Fibroblast of villous mesenchyme (primary cell): ENCODE measurements at regions not wholly inside any gene's neighbourhood (a gene's known extent, or its start where the extent isn't known, plus 50 kb on each side); places are given as distances from the start of the nearest gene placed in this dataset.

Source experiments
- DNase-seq: peaks from one replicate; pipeline ENCODE4 v3.0.0-alpha.2; 2010; ENCODE audit warnings: low read depth
- H3K4me3 ChIP-seq: 2 replicates; pipeline ENCODE4 v1.5.1; 2011; ENCODE audit warnings: low read depth, mild to moderate bottlenecking, low read length
- TF ChIP-seq, protein P1 (sequence below): IDR thresholded peaks from 2 replicates; pipeline ENCODE4 v1.5.1; 2012; ENCODE audit warnings: low read depth, mild to moderate bottlenecking, low read length; ENCODE audit not compliant: insufficient read depth

DNA sequence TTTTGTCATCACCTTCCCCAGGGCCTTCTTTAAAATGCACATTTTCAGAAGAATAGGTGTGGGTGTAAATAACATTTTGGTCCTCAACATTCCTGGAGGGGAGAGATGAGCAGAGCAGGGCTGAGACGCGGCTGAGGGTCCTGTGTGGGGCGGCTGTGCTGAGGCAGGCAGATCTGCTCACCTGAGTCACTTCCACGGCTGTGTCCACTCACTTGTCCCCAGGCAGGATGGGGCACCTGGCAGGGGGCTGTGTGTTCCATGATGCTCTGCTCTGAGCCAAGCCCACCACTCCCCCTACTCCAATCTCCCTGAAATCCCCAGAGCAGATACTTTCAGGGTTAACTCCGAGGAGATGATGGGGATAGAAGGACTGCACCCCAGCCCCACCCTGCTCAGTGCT is 93.8 kb downstream of the GLRX3 start:
- DNase-seq, result no peak
- no peak overlapping the region for H3K4me3 ChIP-seq
- TF ChIP-seq, protein P1, sequence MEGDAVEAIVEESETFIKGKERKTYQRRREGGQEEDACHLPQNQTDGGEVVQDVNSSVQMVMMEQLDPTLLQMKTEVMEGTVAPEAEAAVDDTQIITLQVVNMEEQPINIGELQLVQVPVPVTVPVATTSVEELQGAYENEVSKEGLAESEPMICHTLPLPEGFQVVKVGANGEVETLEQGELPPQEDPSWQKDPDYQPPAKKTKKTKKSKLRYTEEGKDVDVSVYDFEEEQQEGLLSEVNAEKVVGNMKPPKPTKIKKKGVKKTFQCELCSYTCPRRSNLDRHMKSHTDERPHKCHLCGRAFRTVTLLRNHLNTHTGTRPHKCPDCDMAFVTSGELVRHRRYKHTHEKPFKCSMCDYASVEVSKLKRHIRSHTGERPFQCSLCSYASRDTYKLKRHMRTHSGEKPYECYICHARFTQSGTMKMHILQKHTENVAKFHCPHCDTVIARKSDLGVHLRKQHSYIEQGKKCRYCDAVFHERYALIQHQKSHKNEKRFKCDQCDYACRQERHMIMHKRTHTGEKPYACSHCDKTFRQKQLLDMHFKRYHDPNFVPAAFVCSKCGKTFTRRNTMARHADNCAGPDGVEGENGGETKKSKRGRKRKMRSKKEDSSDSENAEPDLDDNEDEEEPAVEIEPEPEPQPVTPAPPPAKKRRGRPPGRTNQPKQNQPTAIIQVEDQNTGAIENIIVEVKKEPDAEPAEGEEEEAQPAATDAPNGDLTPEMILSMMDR, result no peak

DNA sequence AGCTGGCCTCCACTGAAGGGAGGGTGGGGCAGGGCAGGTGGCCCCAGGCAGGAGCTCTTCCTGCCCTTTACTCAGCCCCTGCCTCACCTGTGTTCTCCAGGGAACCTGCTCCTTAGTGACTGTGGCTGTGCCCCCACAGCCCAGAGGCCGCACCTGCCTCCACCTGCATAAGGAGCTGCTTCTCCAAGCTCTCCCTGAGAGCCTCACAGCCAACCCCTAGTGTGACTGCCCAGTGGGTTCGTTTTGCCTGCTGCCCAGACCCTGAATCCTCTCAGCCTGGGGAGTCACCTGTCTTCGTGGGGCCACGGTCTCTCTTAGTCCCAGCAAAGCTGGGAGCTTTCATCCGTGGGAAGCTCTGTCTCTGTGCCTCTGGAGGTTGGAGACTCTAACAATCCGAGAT is 94.4 kb downstream of the GLRX3 start:
- DNase-seq, result no peak
- no peak overlapping the region for H3K4me3 ChIP-seq
- TF ChIP-seq, protein P1, result no peak

DNA sequence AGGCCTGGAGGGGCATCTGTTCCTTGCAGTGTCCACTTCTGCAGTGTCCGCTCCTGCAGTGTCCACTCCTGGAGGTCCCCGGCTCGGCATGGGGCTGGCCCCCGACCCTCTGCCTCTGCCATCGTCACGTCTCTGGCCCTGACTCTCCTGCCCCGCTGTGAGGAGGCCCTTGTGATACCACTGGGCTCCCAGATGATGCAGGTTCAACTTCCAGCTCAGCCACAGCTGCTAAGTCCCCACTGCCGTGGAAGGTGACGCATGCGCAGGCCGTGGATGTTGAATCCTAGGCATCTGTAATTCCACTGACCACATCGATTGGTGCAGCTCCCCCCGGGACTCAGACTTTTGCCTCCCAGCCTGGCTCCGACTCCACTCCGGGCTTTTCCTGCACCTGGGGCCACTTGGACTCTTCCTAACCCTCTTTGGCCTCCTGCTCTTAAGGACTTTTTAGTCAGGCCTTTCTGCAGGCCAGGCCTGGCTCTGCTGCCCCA is 95.1 kb downstream of the GLRX3 start:
- no peak overlapping the region for H3K4me3 ChIP-seq
- TF ChIP-seq, protein P1, result no peak
- no peak for DNase-seq

DNA sequence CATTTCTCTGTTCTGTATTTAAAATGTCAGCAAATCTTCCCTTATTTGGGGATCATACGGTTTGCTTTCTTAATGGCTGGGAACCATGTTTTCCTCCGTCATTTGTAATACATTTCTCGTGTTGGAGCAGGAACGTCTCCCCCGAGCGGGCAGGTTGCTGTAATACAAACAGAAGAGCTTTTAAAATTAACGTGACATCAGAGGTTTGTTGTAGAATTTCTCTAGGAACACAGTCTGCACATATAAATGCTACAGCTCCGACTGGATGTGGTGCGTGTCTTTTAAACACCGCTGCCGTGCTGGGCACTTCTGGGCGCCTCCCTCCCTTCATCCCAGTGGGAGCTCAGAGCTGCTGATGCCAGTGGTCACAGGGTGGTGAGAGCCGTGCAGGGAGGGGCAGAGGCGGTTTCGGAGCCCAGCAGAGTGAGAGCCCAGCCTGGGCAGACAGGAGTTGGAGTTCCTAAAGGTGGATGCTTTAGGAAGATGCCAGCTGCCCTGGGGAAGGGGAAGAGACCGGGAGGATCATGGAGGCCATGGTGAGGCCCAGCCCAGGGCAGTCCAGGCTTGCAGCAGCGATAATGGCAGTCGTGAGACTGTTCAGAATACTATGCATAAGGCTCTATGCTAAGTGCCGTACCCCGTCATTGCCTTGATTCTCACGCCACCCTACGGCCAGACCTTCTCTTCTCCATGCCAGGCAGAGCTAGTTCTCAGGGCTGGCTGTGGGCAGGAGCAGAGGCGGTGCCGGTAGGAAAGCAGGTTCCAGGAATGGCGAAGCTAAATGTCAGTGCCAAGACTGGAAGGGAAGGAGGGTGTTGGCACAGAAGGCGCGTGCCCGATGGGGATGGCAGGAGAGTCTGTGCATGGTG is 96.2 kb downstream of the GLRX3 start:
- DNase-seq, result no peak
- TF ChIP-seq, protein P1, result no peak
- H3K4me3 ChIP-seq, result no peak overlapping the region

DNA sequence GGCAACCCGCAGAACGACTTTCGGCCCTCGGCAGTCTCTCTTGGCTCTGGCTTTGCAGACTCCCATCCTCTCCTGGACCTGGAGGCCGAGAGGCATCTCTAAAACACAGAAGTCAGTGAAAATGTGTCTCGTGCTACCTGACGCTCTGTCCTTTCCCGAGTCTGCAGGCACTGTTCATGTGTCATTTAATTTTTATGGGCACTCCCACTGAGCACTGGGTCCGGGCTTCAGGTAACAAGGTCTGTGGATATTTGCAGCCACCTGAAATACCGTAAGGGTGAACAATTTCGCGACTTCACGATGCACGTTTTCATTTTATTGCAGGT is 96.8 kb downstream of the GLRX3 start:
- DNase-seq, result no peak
- no peak overlapping the region for H3K4me3 ChIP-seq
- TF ChIP-seq, protein P1, result no peak

DNA sequence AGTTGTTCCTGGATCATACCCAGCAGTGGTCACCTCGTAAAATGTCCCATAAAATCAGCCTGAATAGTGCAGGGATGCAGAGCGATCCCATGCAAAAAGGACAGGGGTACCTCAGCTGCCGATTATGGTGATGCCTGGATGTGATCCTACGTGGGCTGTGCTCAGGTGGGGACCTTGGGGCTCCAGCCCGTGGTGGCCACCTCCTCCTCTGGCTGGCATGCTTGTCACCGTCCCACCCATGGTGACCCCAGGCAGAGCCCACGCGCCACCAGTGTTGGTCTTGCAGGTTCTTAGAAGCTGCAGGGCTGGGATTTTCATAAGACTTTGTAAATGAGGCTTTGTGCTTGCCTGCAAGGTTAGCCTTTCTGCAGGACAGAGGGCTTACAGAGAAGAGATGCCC is 97.2 kb downstream of the GLRX3 start:
- TF ChIP-seq, protein P1, result no peak
- H3K4me3 ChIP-seq, result no peak overlapping the region
- no peak for DNase-seq
